ENCODE measurements at regions not wholly inside any gene's neighbourhood (a gene's known extent, or its start where the extent isn't known, plus 50 kb on each side); places are given as distances from the start of the nearest gene placed in this dataset.

DNA sequence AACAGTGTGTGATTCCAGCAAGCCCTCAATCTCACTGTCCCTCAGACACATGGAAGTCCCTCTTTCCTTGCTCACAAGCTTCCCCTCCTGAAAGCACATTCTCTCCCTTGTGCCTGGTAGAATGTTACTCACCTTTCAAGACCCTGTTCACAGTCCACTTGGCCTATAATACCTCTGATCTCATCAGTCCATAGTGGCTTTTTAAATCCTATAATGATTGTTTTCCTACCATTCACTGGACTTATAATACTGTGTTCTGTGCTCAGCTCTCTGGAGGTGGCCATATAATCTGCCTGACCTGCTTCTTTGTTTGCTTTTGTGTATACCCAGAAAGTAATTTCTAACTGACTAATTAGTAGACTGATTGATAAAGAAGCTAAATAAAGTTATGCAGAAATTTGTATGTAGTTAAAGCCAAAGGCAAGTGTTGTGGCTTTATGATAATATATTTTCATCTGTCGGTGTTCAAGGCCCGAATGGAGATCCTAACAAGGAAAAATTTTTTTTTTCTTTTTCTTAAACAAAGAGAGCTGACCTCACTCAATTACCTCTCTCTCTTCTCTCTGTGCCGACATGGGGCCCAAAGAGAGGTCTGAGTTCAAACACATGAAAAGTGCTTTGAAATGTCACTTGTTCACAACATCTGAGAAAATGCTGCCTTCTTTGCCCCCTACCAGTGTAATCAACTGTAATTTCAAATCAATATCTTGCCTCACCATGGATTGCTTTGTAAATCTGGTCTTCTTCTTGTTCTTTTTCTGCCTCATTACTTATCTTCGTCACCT, 1033.0 kb upstream of the PIK3C3 start:
- ChIA-PET POLR2A (ENCODE audit: partially characterized antibody) (no interaction called here), CTCF (ENCODE audit: partially characterized antibody) (interaction anchor here (1.1 to 3.3 kb wide), 4 partner anchors 13 to 456 kb away, joined by 3 to 13 read pairs (median 6); no protein-coding TSS in a partner anchor)
- H3K23ac ChIP-seq (ENCODE audit: insufficient read length) = no peak overlapping the region
- H3K9me3 ChIP-seq (ENCODE audit: insufficient read depth in 2 of 2, low read depth in 1 of 2, low read length in 1 of 2) = no peaks in the 10 kb centered on the region
- H2BK12ac ChIP-seq (ENCODE audit: low read depth, low read length) = no peak overlapping the region
- no peak overlapping the region for H2AFZ ChIP-seq (ENCODE audit: low read length)
- H4K8ac ChIP-seq (ENCODE audit: extremely low read depth, insufficient read depth, low read length) = no peak overlapping the region
- FAIRE-seq (no peak), DNase-seq (ENCODE audit: low read depth in 1 of 2, low spot score in 2 of 2) (no peak)
- no peaks in the 10 kb centered on the region for H3K27me3 ChIP-seq (replicated peaks in 1 of 4; ENCODE audit: control insufficient read depth in 3 of 4, extremely low read depth in 1 of 4, insufficient read depth in 3 of 4, low read length in 3 of 4)
- 89% methylated on average over 4 of the region's 4 CpGs; no CpG with 5 or more reads in 1 of the 2 experiments for WGBS, 2 experiments (ENCODE audit: extremely low coverage in 1 of 2, insufficient coverage in 1 of 2, insufficient read length in 1 of 2, insufficient replicate concordance in 2 of 2, low coverage in 1 of 2, low lambda C conversion rate in 2 of 2, missing lambda C conversion rate in 1 of 2)
- H3K4me1 ChIP-seq (replicated peaks in 1 of 4; ENCODE audit: control insufficient read depth in 3 of 4, insufficient read depth in 4 of 4, low read length in 3 of 4) = no peaks in the 10 kb centered on the region
- no peak overlapping the region for H3K4me2 ChIP-seq (ENCODE audit: insufficient read depth in 1 of 2, low read depth in 2 of 2, low read length in 2 of 2)
- no peak overlapping the region for H3K4me3 ChIP-seq (ENCODE audit: extremely low read depth in 1 of 4, insufficient read depth in 2 of 4, low read depth in 3 of 4, low read length in 4 of 4)
- TF ChIP-seq PHF8 (conservative IDR thresholded peaks at IDR 0.05; ENCODE audit: low read depth, low read length) (no peak), FOSL1 (IDR thresholded peaks at IDR 0.05; ENCODE audit: insufficient read depth, low read depth, low read length) (no peak)
- no peak overlapping the region for H4K91ac ChIP-seq (replicated peaks; ENCODE audit: insufficient read length, low read length)
- no peak overlapping the region for H2BK15ac ChIP-seq (ENCODE audit: low read length)
- H4K5ac ChIP-seq (ENCODE audit: insufficient read length, low read depth, low read length) = no peak overlapping the region
- no peak overlapping the region for H3K27ac ChIP-seq (ENCODE audit: low read depth, low read length)
- H3K14ac ChIP-seq (ENCODE audit: insufficient read length) = no peak overlapping the region
- no peak overlapping the region for H2AK5ac ChIP-seq (ENCODE audit: low read depth, low read length)
- no peaks in the 10 kb centered on the region for H4K20me1 ChIP-seq (replicated peaks in 1 of 2; ENCODE audit: control insufficient read depth in 1 of 2, insufficient read depth in 2 of 2, low read length in 2 of 2)
- no peak overlapping the region for H2BK20ac ChIP-seq (ENCODE audit: low read length)
- no peaks in the 10 kb centered on the region for H3K36me3 ChIP-seq (ENCODE audit: control insufficient read depth in 2 of 4, insufficient read depth in 4 of 4, low read length in 3 of 4)
- H3K18ac ChIP-seq (ENCODE audit: extremely low read depth, low read length) = no peak overlapping the region
- H3K79me2 ChIP-seq (ENCODE audit: control insufficient read depth in 1 of 2, insufficient read depth in 2 of 2, low read length in 2 of 2) = no peaks in the 10 kb centered on the region
- no peak overlapping the region for H3K4ac ChIP-seq (replicated peaks; ENCODE audit: insufficient read length, low read depth, low read length)
- H3K23me2 ChIP-seq (ENCODE audit: low read depth, low read length) = no peaks in the 10 kb centered on the region
- no peak overlapping the region for H3K56ac ChIP-seq (replicated peaks; ENCODE audit: insufficient read length, low read depth, low read length)
- H2BK5ac ChIP-seq (ENCODE audit: low read depth, low read length) = no peak overlapping the region
- H3K79me1 ChIP-seq (ENCODE audit: low read depth, low read length) = no peaks in the 10 kb centered on the region
- H2BK120ac ChIP-seq (replicated peaks; ENCODE audit: low read depth, low read length) = no peak overlapping the region
- H3K9ac ChIP-seq (replicated peaks in 1 of 4; ENCODE audit: extremely low read depth in 1 of 4, low read depth in 3 of 4, low read length in 3 of 4) = no peak overlapping the region

Measured in H1 (cell line).